ENCODE measurements at regions not wholly inside any gene's neighbourhood (a gene's known extent, or its start where the extent isn't known, plus 50 kb on each side); places are given as distances from the start of the nearest gene placed in this dataset.

GRCh38 chr1:4500441-4500840, 154.0 kb upstream of the AJAP1 start:
- Histone ChIP-seq H3K9ac (ENCODE audit: insufficient read length, low read depth) (no peak overlapping the region), H3K9me3 (ENCODE audit: insufficient read depth, low read length) (peaks cover 6% of the 10 kb centered on the region; the same call in 1 of the 2 replicates), H3K27me3 (ENCODE audit: insufficient read depth, insufficient read length) (no peaks in the 10 kb centered on the region), H3K36me3 (ENCODE audit: insufficient read depth, insufficient read length, low read length) (no peaks in the 10 kb centered on the region), H3K4me1 (ENCODE audit: insufficient read depth, insufficient read length) (no peaks in the 10 kb centered on the region), H3K4me3 (ENCODE audit: insufficient read length, low read depth) (no peak overlapping the region)
- TF ChIP-seq YY1 (IDR thresholded peaks at IDR 0.05; ENCODE audit: insufficient read depth, insufficient read length) (no peak), SUZ12 (IDR thresholded peaks at IDR 0.05; ENCODE audit: extremely low read depth, insufficient read depth, insufficient read length) (no peak)
- DNase-seq (ENCODE audit: low read depth, low spot score) = no peak

- Histone ChIP-seq H3K36me3 (ENCODE audit: insufficient read depth, insufficient read length, low read length) (no peaks in the 10 kb centered on the region), H3K27me3 (ENCODE audit: insufficient read depth, insufficient read length) (no peaks in the 10 kb centered on the region), H3K9me3 (ENCODE audit: insufficient read depth, low read length) (peaks cover 6% of the 10 kb centered on the region; the same call in 1 of the 2 replicates), H3K4me1 (ENCODE audit: insufficient read depth, insufficient read length) (no peaks in the 10 kb centered on the region), H3K9ac (ENCODE audit: insufficient read length, low read depth) (no peak overlapping the region), H3K4me3 (ENCODE audit: insufficient read length, low read depth) (no peak overlapping the region)
- no peak for DNase-seq (ENCODE audit: low read depth, low spot score)
- no peak for TF ChIP-seq ZNF274 (IDR thresholded peaks at IDR 0.05; ENCODE audit: low read depth, low read length)
- TF ChIP-seq YY1 (IDR thresholded peaks at IDR 0.05; ENCODE audit: insufficient read depth, insufficient read length) = no peak
- TF ChIP-seq SUZ12 (IDR thresholded peaks at IDR 0.05; ENCODE audit: extremely low read depth, insufficient read depth, insufficient read length) = no peak
These were observed 147.8 kb upstream of the AJAP1 start for GRCh38 chr1:4506591-4506990.

- H3K4me1 ChIP-seq (ENCODE audit: insufficient read depth, insufficient read length) = peaks cover 3% of the 10 kb centered on the region
- TF ChIP-seq YY1 (IDR thresholded peaks at IDR 0.05; ENCODE audit: insufficient read depth, insufficient read length) = no peak
- no peak for TF ChIP-seq ZNF274 (IDR thresholded peaks at IDR 0.05; ENCODE audit: low read depth, low read length)
- no peak for TF ChIP-seq SUZ12 (IDR thresholded peaks at IDR 0.05; ENCODE audit: extremely low read depth, insufficient read depth, insufficient read length)
- no peaks in the 10 kb centered on the region for H3K27me3 ChIP-seq (ENCODE audit: insufficient read depth, insufficient read length)
- no peak overlapping the region for H3K4me3 ChIP-seq (ENCODE audit: insufficient read length, low read depth)
- DNase-seq (ENCODE audit: low read depth, low spot score) = no peak
- H3K9ac ChIP-seq (ENCODE audit: insufficient read length, low read depth) = no peak overlapping the region
- H3K9me3 ChIP-seq (ENCODE audit: insufficient read depth, low read length) = no peaks in the 10 kb centered on the region
- no peaks in the 10 kb centered on the region for H3K36me3 ChIP-seq (ENCODE audit: insufficient read depth, insufficient read length, low read length)
These were observed 145.2 kb upstream of the AJAP1 start for GRCh38 chr1:4509206-4509605.

- H3K4me3 ChIP-seq (ENCODE audit: insufficient read length, low read depth) = no peak overlapping the region
- TF ChIP-seq SUZ12 (IDR thresholded peaks at IDR 0.05; ENCODE audit: extremely low read depth, insufficient read depth, insufficient read length) (no peak), YY1 (IDR thresholded peaks at IDR 0.05; ENCODE audit: insufficient read depth, insufficient read length) (no peak), ZNF274 (IDR thresholded peaks at IDR 0.05; ENCODE audit: low read depth, low read length) (no peak)
- H3K4me1 ChIP-seq (ENCODE audit: insufficient read depth, insufficient read length) = peaks cover 3% of the 10 kb centered on the region
- no peak for DNase-seq (ENCODE audit: low read depth, low spot score)
- no peaks in the 10 kb centered on the region for H3K27me3 ChIP-seq (ENCODE audit: insufficient read depth, insufficient read length)
- no peaks in the 10 kb centered on the region for H3K36me3 ChIP-seq (ENCODE audit: insufficient read depth, insufficient read length, low read length)
- H3K9me3 ChIP-seq (ENCODE audit: insufficient read depth, low read length) = no peaks in the 10 kb centered on the region
- no peak overlapping the region for H3K9ac ChIP-seq (ENCODE audit: insufficient read length, low read depth)
These were observed 144.1 kb upstream of the AJAP1 start for GRCh38 chr1:4510276-4510691.

- TF ChIP-seq ZNF274 (IDR thresholded peaks at IDR 0.05; ENCODE audit: low read depth, low read length) (no peak), YY1 (IDR thresholded peaks at IDR 0.05; ENCODE audit: insufficient read depth, insufficient read length) (no peak), SUZ12 (IDR thresholded peaks at IDR 0.05; ENCODE audit: extremely low read depth, insufficient read depth, insufficient read length) (no peak)
- H3K4me1 ChIP-seq (ENCODE audit: insufficient read depth, insufficient read length) = peaks cover 3% of the 10 kb centered on the region
- no peak overlapping the region for H3K9ac ChIP-seq (ENCODE audit: insufficient read length, low read depth)
- H3K36me3 ChIP-seq (ENCODE audit: insufficient read depth, insufficient read length, low read length) = no peaks in the 10 kb centered on the region
- H3K9me3 ChIP-seq (ENCODE audit: insufficient read depth, low read length) = no peaks in the 10 kb centered on the region
- no peak for DNase-seq (ENCODE audit: low read depth, low spot score)
- H3K27me3 ChIP-seq (ENCODE audit: insufficient read depth, insufficient read length) = no peaks in the 10 kb centered on the region
- no peak overlapping the region for H3K4me3 ChIP-seq (ENCODE audit: insufficient read length, low read depth)
These were observed 143.0 kb upstream of the AJAP1 start for GRCh38 chr1:4511374-4511773.

GRCh38 chr1:4512636-4513035, 141.8 kb upstream of the AJAP1 start:
- DNase-seq (ENCODE audit: low read depth, low spot score) = no peak
- H3K4me1 ChIP-seq (ENCODE audit: insufficient read depth, insufficient read length) = peaks cover 3% of the 10 kb centered on the region
- H3K4me3 ChIP-seq (ENCODE audit: insufficient read length, low read depth) = no peak overlapping the region
- TF ChIP-seq SUZ12 (IDR thresholded peaks at IDR 0.05; ENCODE audit: extremely low read depth, insufficient read depth, insufficient read length) (no peak), ZNF274 (IDR thresholded peaks at IDR 0.05; ENCODE audit: low read depth, low read length) (no peak), YY1 (IDR thresholded peaks at IDR 0.05; ENCODE audit: insufficient read depth, insufficient read length) (no peak)
- H3K9ac ChIP-seq (ENCODE audit: insufficient read length, low read depth) = no peak overlapping the region
- H3K27me3 ChIP-seq (ENCODE audit: insufficient read depth, insufficient read length) = no peaks in the 10 kb centered on the region
- no peaks in the 10 kb centered on the region for H3K9me3 ChIP-seq (ENCODE audit: insufficient read depth, low read length)
- no peaks in the 10 kb centered on the region for H3K36me3 ChIP-seq (ENCODE audit: insufficient read depth, insufficient read length, low read length)

GRCh38 chr1:4513685-4514084, 140.7 kb upstream of the AJAP1 start:
- no peak overlapping the region for H3K4me3 ChIP-seq (ENCODE audit: insufficient read length, low read depth)
- H3K9me3 ChIP-seq (ENCODE audit: insufficient read depth, low read length) = no peaks in the 10 kb centered on the region
- TF ChIP-seq ZNF274 (IDR thresholded peaks at IDR 0.05; ENCODE audit: low read depth, low read length) (no peak), YY1 (IDR thresholded peaks at IDR 0.05; ENCODE audit: insufficient read depth, insufficient read length) (no peak), SUZ12 (IDR thresholded peaks at IDR 0.05; ENCODE audit: extremely low read depth, insufficient read depth, insufficient read length) (no peak)
- H3K36me3 ChIP-seq (ENCODE audit: insufficient read depth, insufficient read length, low read length) = no peaks in the 10 kb centered on the region
- H3K9ac ChIP-seq (ENCODE audit: insufficient read length, low read depth) = no peak overlapping the region
- peaks cover 3% of the 10 kb centered on the region for H3K4me1 ChIP-seq (ENCODE audit: insufficient read depth, insufficient read length)
- no peak for DNase-seq (ENCODE audit: low read depth, low spot score)
- H3K27me3 ChIP-seq (ENCODE audit: insufficient read depth, insufficient read length) = no peaks in the 10 kb centered on the region

Data from NT2/D1 (cell line).